Ovary (tissue), 3 donors: ENCODE measurements at regions not wholly inside any gene's neighbourhood (a gene's known extent, or its start where the extent isn't known, plus 50 kb on each side); places are given as distances from the start of the nearest gene placed in this dataset.

Source experiments
- EP300 ChIP-seq: sonication (generic); formaldehyde crosslinking; IDR thresholded peaks from one replicate; pipeline ENCODE4 v1.6.1; 2017; ENCODE audit warnings: antibody characterized with exemption
- POLR2A ChIP-seq: fragments of 450-650 bp; IDR thresholded peaks from one replicate; pipeline ENCODE4 v1.6.1; 2017; ENCODE audit warnings: antibody characterized with exemption, mild to moderate bottlenecking, moderate library complexity
- TF ChIP-seq, protein P1 (sequence below), 3 donors: fragments of 450-650 bp in 2 of 3; fragments of 200-600 bp in 1 of 3; IDR thresholded peaks; one replicate each; pipeline versions ENCODE4 v1.5.1 to v1.8.0; 2016 to 2022; ENCODE audit warnings: antibody characterized with exemption in 3 of 3, mild to moderate bottlenecking in 1 of 3
- donor health status: DM: no; HTN: no; CAD: no.

DNA sequence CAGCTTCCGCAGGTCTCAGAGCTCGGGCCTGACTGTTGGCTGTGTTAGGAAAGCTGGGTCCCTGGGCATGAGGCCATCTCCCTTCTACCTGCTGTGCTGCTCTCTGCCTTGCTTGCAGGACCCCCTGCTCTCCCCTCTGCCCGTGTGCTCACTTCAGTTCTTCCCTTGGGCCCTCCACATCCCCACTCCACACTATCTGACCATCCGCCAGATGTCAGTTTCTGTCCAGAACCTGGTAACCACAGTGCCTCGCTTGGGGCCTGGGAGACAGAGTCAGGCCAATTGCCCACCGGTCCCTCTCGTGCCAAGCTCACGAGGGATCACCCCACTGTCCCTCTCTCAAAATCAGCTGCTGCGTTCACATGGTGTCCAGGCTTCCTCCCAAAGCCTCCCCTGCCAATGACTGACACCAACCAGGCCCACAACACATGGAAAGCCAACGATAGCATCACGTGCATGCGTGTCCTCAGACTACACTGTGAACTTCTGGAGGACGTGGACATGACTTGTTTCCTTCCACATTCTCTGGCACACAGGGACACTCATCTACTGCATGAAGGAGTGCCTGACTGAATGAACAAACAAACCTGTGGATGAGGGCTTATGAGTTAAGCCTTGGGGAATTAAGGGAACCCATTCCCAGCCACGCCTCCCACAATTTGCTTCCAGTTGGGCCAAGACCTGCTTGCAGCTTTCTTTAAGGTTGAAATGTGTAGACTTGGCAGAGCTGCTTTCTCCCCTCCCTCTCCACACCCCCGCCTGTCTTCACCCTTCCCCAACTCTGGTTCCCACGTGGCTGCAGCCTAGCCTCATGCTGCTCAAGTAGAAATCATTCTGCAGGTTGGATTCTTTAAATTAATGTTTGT is 72.5 kb upstream of the ZNF423 start:
- TF ChIP-seq, protein P1, sequence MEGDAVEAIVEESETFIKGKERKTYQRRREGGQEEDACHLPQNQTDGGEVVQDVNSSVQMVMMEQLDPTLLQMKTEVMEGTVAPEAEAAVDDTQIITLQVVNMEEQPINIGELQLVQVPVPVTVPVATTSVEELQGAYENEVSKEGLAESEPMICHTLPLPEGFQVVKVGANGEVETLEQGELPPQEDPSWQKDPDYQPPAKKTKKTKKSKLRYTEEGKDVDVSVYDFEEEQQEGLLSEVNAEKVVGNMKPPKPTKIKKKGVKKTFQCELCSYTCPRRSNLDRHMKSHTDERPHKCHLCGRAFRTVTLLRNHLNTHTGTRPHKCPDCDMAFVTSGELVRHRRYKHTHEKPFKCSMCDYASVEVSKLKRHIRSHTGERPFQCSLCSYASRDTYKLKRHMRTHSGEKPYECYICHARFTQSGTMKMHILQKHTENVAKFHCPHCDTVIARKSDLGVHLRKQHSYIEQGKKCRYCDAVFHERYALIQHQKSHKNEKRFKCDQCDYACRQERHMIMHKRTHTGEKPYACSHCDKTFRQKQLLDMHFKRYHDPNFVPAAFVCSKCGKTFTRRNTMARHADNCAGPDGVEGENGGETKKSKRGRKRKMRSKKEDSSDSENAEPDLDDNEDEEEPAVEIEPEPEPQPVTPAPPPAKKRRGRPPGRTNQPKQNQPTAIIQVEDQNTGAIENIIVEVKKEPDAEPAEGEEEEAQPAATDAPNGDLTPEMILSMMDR (IDR thresholded peaks at IDR 0.05), result no peak
- TF ChIP-seq POLR2A (no peak), EP300 (no peak)
